ENCODE measurements at regions not wholly inside any gene's neighbourhood (a gene's known extent, or its start where the extent isn't known, plus 50 kb on each side); places are given as distances from the start of the nearest gene placed in this dataset.

DNA sequence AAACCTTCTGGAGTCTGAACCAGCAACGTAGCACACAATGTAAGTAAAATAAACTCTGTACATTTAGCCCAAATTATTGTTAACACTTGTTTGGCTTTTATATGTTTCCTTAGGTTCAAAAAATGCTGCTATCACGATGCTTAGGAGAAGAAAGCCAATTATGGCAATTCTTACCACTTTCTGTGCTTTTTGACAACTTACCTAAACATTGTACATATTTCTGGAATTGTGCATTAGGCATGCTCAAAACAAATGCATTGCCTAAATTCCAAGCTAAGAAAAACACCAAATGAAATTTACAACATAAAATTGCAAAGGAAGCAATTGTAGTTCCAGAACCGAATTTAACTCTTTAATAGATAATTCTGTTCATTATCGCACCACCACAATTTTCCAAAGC is 585.6 kb upstream of the DSEL start:
- Histone ChIP-seq H3K4me3 (ENCODE audit: low read depth, low read length) (no peak overlapping the region), H3K27me3 (ENCODE audit: control insufficient read depth, insufficient read depth, low read length) (no peaks in the 10 kb centered on the region), H3K36me3 (ENCODE audit: control insufficient read depth, insufficient read depth, low read length) (no peaks in the 10 kb centered on the region)
- no peak for FAIRE-seq
- DNase-seq (ENCODE audit: low read depth) = no peak
- TF ChIP-seq, protein P1, sequence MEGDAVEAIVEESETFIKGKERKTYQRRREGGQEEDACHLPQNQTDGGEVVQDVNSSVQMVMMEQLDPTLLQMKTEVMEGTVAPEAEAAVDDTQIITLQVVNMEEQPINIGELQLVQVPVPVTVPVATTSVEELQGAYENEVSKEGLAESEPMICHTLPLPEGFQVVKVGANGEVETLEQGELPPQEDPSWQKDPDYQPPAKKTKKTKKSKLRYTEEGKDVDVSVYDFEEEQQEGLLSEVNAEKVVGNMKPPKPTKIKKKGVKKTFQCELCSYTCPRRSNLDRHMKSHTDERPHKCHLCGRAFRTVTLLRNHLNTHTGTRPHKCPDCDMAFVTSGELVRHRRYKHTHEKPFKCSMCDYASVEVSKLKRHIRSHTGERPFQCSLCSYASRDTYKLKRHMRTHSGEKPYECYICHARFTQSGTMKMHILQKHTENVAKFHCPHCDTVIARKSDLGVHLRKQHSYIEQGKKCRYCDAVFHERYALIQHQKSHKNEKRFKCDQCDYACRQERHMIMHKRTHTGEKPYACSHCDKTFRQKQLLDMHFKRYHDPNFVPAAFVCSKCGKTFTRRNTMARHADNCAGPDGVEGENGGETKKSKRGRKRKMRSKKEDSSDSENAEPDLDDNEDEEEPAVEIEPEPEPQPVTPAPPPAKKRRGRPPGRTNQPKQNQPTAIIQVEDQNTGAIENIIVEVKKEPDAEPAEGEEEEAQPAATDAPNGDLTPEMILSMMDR (IDR thresholded peaks at IDR 0.05; ENCODE audit: insufficient read depth, low read length, severe bottlenecking) = no peak

DNA sequence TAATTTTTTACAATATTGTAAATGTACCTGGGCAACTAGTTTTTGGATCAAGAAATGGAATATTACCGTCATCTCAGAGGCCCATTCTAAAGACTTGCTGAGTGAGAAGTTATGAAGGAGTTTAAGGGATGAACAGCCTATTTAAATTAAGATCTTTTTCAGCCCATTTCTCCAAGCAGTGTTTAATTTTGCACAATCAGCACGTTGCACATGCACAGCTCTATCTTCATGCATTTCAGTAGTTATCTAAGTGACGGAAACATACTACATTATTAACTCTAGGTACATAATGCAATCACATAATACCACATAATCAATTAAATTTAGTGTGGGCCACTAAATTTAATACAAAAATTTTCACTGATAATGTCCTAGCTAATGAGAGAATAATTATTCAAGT is 582.1 kb upstream of the DSEL start:
- Histone ChIP-seq H3K4me3 (ENCODE audit: low read depth, low read length) (no peak overlapping the region), H3K36me3 (ENCODE audit: control insufficient read depth, insufficient read depth, low read length) (no peaks in the 10 kb centered on the region), H3K27me3 (ENCODE audit: control insufficient read depth, insufficient read depth, low read length) (no peaks in the 10 kb centered on the region)
- TF ChIP-seq, protein P1 (IDR thresholded peaks at IDR 0.05; ENCODE audit: insufficient read depth, low read length, severe bottlenecking) = no peak
- no peak for DNase-seq (ENCODE audit: low read depth)
- FAIRE-seq = no peak

DNA sequence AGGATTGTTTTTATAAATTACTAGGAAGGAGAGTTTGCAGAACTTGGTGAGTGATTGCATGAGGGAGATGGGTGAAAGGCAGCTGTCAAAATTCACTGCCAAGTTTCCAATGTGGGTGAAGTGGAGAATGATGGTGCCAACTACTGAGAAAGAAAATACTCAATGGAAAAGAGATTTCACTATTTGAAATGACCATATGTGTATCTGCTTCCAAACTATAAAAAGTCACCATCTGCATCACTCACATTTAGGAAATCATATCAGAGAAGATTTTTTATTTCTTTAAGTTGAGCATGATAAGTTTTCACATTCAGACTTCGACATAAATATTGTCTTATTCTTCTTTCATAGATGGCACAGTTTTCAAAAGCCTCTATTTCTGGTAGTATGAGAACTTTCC is 570.0 kb upstream of the DSEL start:
- FAIRE-seq (no peak), DNase-seq (ENCODE audit: low read depth) (no peak)
- Histone ChIP-seq H3K36me3 (ENCODE audit: control insufficient read depth, insufficient read depth, low read length) (no peaks in the 10 kb centered on the region), H3K4me3 (ENCODE audit: low read depth, low read length) (no peak overlapping the region), H3K27me3 (ENCODE audit: control insufficient read depth, insufficient read depth, low read length) (no peaks in the 10 kb centered on the region)
- TF ChIP-seq, protein P1 (IDR thresholded peaks at IDR 0.05; ENCODE audit: insufficient read depth, low read length, severe bottlenecking) = no peak

DNA sequence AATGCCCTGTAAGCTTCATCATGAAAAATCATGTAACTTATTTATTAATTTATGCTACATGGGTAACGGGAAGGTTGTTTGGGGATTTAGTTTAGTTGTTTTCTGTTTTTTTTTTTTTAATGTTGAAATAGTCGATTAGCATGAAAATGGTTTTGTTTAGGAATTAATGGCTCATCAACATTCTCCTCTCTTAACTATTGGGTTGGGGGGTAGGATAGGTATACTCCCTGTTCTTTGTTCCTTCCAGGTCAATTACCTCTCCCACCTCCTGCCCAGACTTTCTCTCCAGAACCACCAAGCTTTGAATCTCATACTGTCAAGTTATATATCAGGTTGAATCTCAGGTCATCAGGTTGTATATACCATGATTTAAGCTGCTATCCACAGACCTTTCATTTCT is 568.7 kb upstream of the DSEL start:
- Histone ChIP-seq H3K4me3 (ENCODE audit: low read depth, low read length) (no peak overlapping the region), H3K27me3 (ENCODE audit: control insufficient read depth, insufficient read depth, low read length) (no peaks in the 10 kb centered on the region), H3K36me3 (ENCODE audit: control insufficient read depth, insufficient read depth, low read length) (no peaks in the 10 kb centered on the region)
- FAIRE-seq (no peak), DNase-seq (ENCODE audit: low read depth) (no peak)
- TF ChIP-seq, protein P1 (IDR thresholded peaks at IDR 0.05; ENCODE audit: insufficient read depth, low read length, severe bottlenecking) = no peak

DNA sequence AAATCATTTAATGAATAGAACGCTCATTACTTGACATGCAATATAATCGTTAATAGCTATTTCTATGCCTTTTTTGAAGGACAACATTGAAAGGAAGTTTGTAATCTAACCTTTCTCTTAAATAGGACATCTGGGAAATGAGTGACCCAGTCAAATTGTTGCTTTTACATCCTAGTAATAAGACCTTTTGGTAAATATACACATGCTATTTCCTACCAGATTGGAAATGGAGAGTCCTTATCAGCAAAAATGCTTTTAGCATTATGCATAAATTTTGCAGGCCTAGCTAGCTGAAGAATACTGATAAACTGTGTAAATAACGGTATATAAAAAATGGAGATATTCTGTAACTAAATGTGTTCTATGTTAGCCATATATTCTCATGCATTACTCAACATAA is 567.3 kb upstream of the DSEL start:
- no peaks in the 10 kb centered on the region for H3K27me3 ChIP-seq (ENCODE audit: control insufficient read depth, insufficient read depth, low read length)
- TF ChIP-seq, protein P1 (IDR thresholded peaks at IDR 0.05; ENCODE audit: insufficient read depth, low read length, severe bottlenecking) = no peak

DNA sequence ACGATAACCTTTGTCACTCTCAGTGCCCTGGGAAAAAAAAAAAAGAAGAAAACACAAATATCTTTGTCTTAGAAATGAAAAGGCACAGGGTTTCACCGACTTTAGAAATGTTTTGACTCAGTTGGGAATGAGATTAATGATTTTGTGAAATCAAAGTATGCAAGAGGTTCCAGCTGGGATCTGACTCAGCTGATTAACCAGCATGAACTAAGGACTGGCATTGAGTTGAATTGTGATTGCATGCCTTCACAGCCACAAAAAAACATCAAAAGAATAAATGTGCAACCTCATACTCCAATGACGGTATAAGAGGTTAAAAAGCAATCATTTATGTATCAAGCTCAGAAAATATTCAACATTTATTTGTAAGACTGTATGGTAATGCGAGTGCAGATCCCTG is 566.6 kb upstream of the DSEL start:
- no peak for FAIRE-seq
- Histone ChIP-seq H3K27me3 (ENCODE audit: control insufficient read depth, insufficient read depth, low read length) (no peaks in the 10 kb centered on the region), H3K36me3 (ENCODE audit: control insufficient read depth, insufficient read depth, low read length) (no peaks in the 10 kb centered on the region), H3K4me3 (ENCODE audit: low read depth, low read length) (no peak overlapping the region)
- TF ChIP-seq, protein P1 (IDR thresholded peaks at IDR 0.05; ENCODE audit: insufficient read depth, low read length, severe bottlenecking) = no peak
- no peak for DNase-seq (ENCODE audit: low read depth)

More for the DNA sequence above, 567.3 kb upstream of the DSEL start:
- Histone ChIP-seq H3K4me3 (ENCODE audit: low read depth, low read length) (no peak overlapping the region), H3K36me3 (ENCODE audit: control insufficient read depth, insufficient read depth, low read length) (no peaks in the 10 kb centered on the region)
- DNase-seq (ENCODE audit: low read depth) (no peak), FAIRE-seq (no peak)
